Bone marrow (tissue), 2 donors: ENCODE measurements at regions not wholly inside any gene's neighbourhood (a gene's known extent, or its start where the extent isn't known, plus 50 kb on each side); places are given as distances from the start of the nearest gene placed in this dataset.
"Not testable (repeated sequence)": the region's sequence is repeated elsewhere in the genome, so short reads cannot be mapped to it uniquely, and the experiment has no call there.

Experiments
- DNase-seq, 2 donors: peaks; one replicate each; lab custom pipeline; 2025; lab: John Stamatoyannopoulos, UW

- no peak for DNase-seq
Observed at GRCh38 chr4:126526335-126526734, 1106.4 kb upstream of the INTU start.

GRCh38 chr4:126529997-126530396, 1102.8 kb upstream of the INTU start:
- no peak for DNase-seq

- DNase-seq: no peak
Observed at GRCh38 chr4:126530996-126531585, 1101.7 kb upstream of the INTU start.

DNA sequence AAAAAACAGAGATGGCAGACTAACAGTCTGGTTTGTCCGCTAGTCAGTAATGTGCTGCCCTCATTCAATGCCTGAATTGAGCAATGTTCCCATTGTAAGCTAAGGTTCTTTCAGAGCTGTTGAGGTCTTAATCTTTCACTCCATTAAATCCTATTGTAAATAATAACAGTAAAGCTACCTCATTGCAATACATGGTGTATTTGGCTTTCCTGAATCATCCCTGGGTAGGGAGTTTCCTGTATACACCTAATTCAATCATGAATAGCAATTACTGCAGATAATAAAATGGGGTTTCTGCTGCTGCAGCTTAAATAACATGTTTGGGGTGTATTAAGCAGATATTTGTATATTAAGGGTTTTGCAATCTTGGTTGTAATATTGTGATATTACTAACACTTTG, 1100.2 kb upstream of the INTU start:
- DNase-seq: no peak

- no peak for DNase-seq
Observed at GRCh38 chr4:126533146-126533805, 1099.5 kb upstream of the INTU start.

DNA sequence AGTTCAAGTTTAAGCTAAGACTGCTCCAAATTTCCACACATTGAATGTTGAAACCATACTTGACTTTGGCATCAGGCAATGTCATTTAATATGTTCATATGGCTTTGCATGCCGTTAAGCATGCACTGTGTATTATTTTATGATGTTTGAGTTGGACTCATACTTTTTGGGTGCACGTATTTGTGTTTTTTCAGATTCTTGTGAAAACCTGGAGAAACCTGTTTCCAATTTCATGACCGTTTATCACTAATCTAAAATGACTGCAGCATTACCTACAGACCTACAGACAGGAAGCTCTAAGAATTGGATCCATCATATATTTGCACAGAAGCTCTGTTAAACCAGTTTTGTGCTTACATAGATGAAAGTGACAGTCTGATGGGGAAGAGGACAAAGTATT, 1093.0 kb upstream of the INTU start:
- no peak for DNase-seq

- DNase-seq: no peak
Observed at GRCh38 chr4:126541820-126542219, 1090.9 kb upstream of the INTU start.

DNA sequence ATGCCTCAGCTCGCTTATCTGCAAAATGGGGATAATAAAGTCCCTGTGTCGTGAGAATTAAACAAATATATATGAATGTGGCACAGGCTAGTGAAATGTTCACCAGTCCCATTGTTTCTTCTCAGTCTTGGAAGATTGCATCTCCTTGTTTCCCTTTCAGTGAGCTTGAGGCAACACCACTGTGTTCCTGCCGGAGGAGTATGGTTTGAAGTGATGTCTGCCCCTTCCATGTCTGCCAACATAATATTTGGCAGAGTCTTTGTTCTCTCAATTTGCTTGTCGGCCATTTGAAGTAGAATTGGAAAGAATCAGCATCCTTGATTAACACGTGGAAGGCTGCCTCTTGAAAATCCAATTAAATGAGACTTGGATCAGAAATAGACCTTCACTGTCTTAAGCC, 1088.5 kb upstream of the INTU start:
- DNase-seq: no peak

DNA sequence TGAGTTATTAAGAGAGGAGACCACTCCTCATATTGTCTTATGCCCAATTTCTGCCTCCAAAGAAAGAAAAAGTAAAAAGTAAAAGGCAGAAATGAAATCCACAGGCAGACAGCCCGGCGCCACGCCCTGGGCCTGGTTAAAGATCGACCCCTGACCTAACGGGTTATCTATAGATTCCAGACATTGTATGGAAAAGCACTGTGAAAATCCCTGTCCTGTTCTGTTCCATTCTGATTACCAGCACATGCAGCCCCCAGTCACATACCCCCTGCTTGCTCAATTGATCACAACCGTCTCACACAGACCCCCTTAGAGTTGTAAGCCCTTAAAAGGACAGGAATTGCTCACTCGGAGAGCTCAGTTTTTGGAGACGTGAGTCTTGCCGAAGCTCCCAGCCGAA, 1086.6 kb upstream of the INTU start:
- not testable (repeated sequence) for DNase-seq

GRCh38 chr4:126547352-126547751, 1085.4 kb upstream of the INTU start:
- DNase-seq: no peak

DNA sequence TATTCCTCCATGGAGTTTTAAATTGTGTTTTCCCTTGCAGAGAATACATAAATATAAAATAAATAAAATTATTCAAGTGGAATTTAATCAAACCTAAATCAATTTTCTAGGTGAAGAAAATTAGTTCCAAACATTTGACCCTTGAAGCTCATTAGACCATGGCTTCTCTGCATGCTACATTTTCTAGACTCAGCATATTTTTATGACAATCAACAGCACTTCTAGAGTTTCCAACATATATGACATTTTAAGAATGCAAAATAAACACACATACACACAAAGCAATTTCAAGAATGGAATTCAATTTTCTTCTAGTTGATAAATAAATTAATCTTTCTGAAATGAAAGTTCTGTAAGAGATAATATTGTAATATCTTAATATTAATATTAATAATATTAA, 1083.9 kb upstream of the INTU start:
- no peak for DNase-seq

- no peak for DNase-seq
Observed at GRCh38 chr4:126552321-126552720, 1080.4 kb upstream of the INTU start.

DNA sequence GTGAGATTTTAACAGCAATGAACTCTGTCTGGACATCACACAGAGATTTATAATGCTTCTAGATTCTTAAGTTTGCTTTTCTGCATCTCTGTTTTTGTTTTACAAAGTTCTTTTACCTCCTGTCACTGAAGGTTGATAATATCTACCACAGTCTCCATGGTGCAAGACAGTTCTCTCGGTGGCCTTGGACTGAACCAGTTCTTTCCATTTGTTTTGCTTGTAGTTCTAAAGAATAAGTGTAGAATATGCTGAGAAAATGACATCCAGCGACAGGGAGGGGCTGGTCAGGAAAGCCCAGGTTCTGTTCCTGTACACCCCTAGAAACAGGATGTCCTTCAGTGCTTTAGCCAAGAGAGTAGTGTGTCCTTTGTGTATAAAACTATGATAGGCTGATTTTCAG, 1079.5 kb upstream of the INTU start:
- DNase-seq: no peak

DNA sequence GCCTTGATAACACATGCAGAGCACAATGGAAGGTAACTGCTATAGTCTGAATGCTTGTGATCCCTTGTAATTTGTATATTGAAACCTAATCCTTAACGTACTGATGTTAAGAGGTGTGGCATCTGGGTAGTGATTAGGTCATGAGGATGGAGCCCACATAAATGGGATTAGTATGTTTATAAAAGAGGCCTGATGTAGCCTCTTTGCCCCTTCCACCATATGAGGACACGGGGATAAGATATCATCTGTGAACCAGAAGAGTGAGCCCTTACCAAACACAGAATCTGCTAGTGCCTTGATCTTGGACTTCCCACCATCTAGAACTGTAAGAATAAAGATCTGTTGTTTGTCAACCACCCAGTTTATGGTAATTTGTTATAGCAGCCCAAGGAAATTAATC, 1074.2 kb upstream of the INTU start:
- no peak for DNase-seq

DNA sequence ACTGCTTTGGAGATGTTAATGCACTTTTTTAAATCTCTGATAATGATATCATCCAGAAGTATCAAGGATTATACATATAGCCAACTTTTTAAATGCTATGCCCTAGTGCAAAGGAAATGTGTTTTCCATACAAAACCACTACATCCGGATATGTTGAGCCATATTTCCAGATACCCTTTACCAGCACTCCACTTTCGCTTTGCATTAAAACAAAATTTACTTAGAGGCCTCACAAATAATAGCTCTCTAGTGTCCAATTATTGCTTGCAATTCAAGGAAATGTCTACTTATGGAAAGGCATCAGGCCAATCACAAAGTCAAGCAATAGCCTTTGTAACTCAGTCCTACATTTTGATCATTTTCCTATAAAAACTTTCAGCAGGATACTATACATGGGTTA, 1072.8 kb upstream of the INTU start:
- DNase-seq: no peak

DNA sequence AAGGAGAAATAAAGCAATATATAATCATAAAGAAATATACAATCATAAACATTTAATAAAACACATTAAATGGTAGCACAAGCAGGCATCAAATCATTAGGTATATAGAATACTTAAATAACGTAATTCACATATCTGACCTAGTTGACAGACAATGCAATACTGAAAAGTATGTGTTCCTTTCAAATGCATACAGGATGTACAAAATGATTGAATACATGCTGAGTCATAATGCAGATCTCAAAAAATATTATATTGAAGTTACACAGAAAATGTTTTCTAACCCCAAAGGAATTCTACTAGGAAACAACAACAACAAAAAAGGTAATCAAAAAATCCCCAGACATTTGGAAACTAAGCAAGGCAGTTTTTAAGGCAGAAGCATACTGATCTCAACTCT, 1072.0 kb upstream of the INTU start:
- no peak for DNase-seq

DNA sequence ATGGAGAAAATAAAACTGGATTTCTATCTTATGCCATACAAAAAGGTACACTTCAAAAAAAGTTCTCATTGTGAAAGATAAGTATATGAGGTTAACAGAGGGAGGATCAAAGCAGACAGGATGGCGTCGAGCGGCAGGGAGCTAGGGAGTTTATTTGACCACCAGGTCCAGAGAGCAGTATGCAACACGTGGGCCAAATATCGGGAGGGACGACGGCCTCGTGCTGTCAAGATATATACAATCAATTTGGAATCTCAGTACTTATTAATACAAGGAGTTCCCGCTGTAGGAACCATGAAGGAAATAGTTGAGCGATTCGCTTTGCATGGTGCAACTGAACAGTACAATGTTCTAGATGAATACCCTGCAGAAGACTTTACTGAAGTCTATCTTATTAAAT, 1069.4 kb upstream of the INTU start:
- no peak for DNase-seq

- no peak for DNase-seq
Observed at GRCh38 chr4:126564283-126564854, 1068.4 kb upstream of the INTU start.

GRCh38 chr4:126568652-126569570, 1063.8 kb upstream of the INTU start:
- no peak for DNase-seq

- no peak for DNase-seq
Observed at GRCh38 chr4:126572264-126572663, 1060.5 kb upstream of the INTU start.

DNA sequence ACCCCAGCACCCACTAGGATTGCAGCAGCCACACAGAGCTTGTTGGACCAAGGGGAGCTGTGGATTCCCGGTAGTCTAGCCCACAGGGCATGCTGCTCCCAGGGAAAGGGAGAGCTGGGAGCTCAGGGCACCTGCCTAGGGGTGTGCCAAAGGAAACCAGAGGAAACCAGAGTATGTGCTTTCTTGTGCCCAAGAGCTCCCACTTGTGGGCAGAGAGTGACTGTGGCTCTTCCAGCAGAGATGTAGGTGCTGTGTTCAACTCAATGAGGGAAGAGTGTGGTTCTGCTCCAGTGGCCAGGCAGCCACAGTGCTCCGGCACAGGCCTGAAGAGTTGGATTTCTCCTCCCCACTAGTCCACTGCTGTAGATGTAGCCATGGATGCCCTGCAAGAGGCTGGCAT, 1050.0 kb upstream of the INTU start:
- no peak for DNase-seq

- DNase-seq: no peak
Observed at GRCh38 chr4:126583509-126583908, 1049.2 kb upstream of the INTU start.

DNA sequence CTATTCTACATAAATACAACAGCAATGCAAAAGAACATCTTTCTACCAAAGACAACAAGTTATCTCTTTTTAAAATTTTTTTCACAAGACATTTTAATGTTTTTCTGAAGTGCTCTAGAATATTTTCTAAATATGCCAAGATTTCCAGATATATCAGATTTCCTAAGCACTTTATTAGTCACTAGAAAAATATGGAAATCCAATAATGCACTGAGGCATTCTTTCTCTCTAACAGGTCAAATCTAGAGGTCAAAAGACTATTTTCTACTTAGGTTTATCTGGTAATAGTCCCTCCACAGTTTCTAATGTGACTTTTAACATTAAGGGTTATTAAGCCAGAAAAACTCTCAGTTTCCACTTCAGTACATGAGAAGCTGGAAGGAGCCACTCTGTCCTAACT, 1041.2 kb upstream of the INTU start:
- no peak for DNase-seq
